ENCODE measurements at regions not wholly inside any gene's neighbourhood (a gene's known extent, or its start where the extent isn't known, plus 50 kb on each side); places are given as distances from the start of the nearest gene placed in this dataset.

GRCh38 chr4:115396034-115396433, 282.6 kb upstream of the NDST4 start:
- TF ChIP-seq CTCF (IDR thresholded peaks at IDR 0.05) (no peak), POLR2A (IDR thresholded peaks at IDR 0.05) (no peak)
